K562 (cell line): ENCODE measurements at regions not wholly inside any gene's neighbourhood (a gene's known extent, or its start where the extent isn't known, plus 50 kb on each side); places are given as distances from the start of the nearest gene placed in this dataset.

ENCODE experiments used
- ATAC-seq: fragments of 200-7000 bp; cut with Tn5 transposase; 3 replicates; pipeline ENCODE4 v1.9.1; 2020; ENCODE audit warnings: moderate library complexity
- BruUV-seq: library from RNA; stranded (reverse); fragments of 400-500 nt; replicated peaks from 2 replicates; lab custom pipeline; 2021; lab: Mats Ljungman, UMichigan
- CTCF ChIA-PET: fragments of 300-600 bp; formaldehyde crosslinking; extraction: SDS; loops from one replicate; lab custom pipeline; 2021; ENCODE audit warnings: low intra/inter-chr PET ratio; lab: Yijun Ruan, JAX
- POLR2A ChIA-PET: fragments of 300-600, 350-650 bp; sonication (Branson Sonifier 250); formaldehyde crosslinking; extraction: SDS; loops from one replicate; lab custom pipeline; 2021; ENCODE audit warnings: antibody characterized with exemption, inconsistent platforms; lab: Yijun Ruan, JAX
- DNase-seq, 4 experiments: peaks; one replicate each; pipeline versions ENCODE4 v3.0.0 to v3.0.0-alpha.2; 2011 to 2018; ENCODE audit warnings: low spot score in 3 of 4, mixed read lengths in 3 of 4; ENCODE audit errors: extremely low read depth in 1 of 4
- FAIRE-seq: peaks from 2 replicates; lab custom pipeline; 2011; peaks lifted over from hg19 to GRCh38; lab: Jason Lieb, UNC
- H2AFZ ChIP-seq: 2 replicates; pipeline ENCODE4 v1.6.0; 2011; ENCODE audit warnings: low read depth, low read length, control low read depth, inconsistent platforms
- H3K27ac ChIP-seq: fragments of 200-600 bp; 3 replicates; pipeline ENCODE4 v1.8.0; 2011; ENCODE audit warnings: low read depth, mild to moderate bottlenecking, control low read depth, inconsistent platforms, low read length, moderate library complexity, mixed read lengths; ENCODE audit errors: extremely low read depth
- H3K27me3 ChIP-seq, 2 experiments: fragments of 300-600 bp in 1 of 2; 2 replicates in 1 of 2; 3 replicates in 1 of 2; pipeline versions ENCODE4 v1.6.0 to v1.8.0; 2011; ENCODE audit warnings: inconsistent platforms in 2 of 2, low read length in 2 of 2, mild to moderate bottlenecking in 1 of 2, mixed read lengths in 1 of 2, moderate library complexity in 1 of 2; ENCODE audit not compliant: control insufficient read depth in 2 of 2, insufficient read depth in 2 of 2
- H3K36me3 ChIP-seq: fragments of 300-600 bp; 3 replicates; pipeline ENCODE4 v1.8.0; 2011; ENCODE audit warnings: mild to moderate bottlenecking, low read length, inconsistent platforms; ENCODE audit not compliant: control insufficient read depth, insufficient read depth
- H3K4me1 ChIP-seq, 2 experiments: fragments of 200-600 bp in 1 of 2; replicated peaks in 1 of 2; 2 replicates in 1 of 2; 3 replicates in 1 of 2; pipeline versions ENCODE4 v1.5.1 to v1.8.0; 2011; ENCODE audit warnings: inconsistent platforms in 2 of 2, low read length in 2 of 2, mild to moderate bottlenecking in 1 of 2, mixed read lengths in 1 of 2, moderate library complexity in 1 of 2; ENCODE audit not compliant: control insufficient read depth in 2 of 2, insufficient read depth in 2 of 2
- H3K4me2 ChIP-seq: 2 replicates; pipeline ENCODE4 v1.6.1; 2011; ENCODE audit warnings: low read length, control low read depth, inconsistent platforms, mixed read lengths; ENCODE audit not compliant: insufficient read depth
- H3K4me3 ChIP-seq: fragments of 200-600 bp; sonication (generic), shearing (Covaris generic); 2 replicates; pipeline ENCODE4 v1.5.1; 2016; ENCODE audit warnings: control low read depth, inconsistent platforms
- H3K79me2 ChIP-seq: fragments of 200-600 bp; 3 replicates; pipeline ENCODE4 v1.8.0; 2011; ENCODE audit warnings: low read length, inconsistent platforms; ENCODE audit not compliant: control insufficient read depth, insufficient read depth
- H3K9ac ChIP-seq, 2 experiments: 2 replicates each; pipeline versions ENCODE4 v1.6.0 to v1.6.1; 2011; ENCODE audit warnings: low read depth in 2 of 2, low read length in 2 of 2, control low read depth in 1 of 2, inconsistent platforms in 1 of 2, mild to moderate bottlenecking in 1 of 2, mixed read lengths in 1 of 2; ENCODE audit not compliant: insufficient read depth in 1 of 2
- H3K9me1 ChIP-seq: one replicate; pipeline ENCODE4 v1.6.0; 2011; ENCODE audit warnings: inconsistent platforms, mild to moderate bottlenecking, low read length, moderate library complexity; ENCODE audit not compliant: control insufficient read depth, insufficient read depth
- H3K9me3 ChIP-seq: replicated peaks from 2 replicates; pipeline ENCODE4 v1.5.1; 2011; ENCODE audit warnings: low read depth, low read length, inconsistent platforms; ENCODE audit not compliant: control insufficient read depth, insufficient read depth
- H4K20me1 ChIP-seq: replicated peaks from 2 replicates; pipeline ENCODE4 v1.6.1; 2011; ENCODE audit warnings: low read length, inconsistent platforms, mixed read lengths; ENCODE audit not compliant: control insufficient read depth, insufficient read depth
- DDX20 ChIP-seq: fragments of 450-650 bp; IDR thresholded peaks from 2 replicates; pipeline ENCODE4 v1.6.1; 2016; ENCODE audit warnings: missing genetic modification characterization, low read depth, mild to moderate bottlenecking, missing compliant biosample characterization, moderate library complexity
- HEY1 ChIP-seq: fragments of 250-450 bp; sonication (Bioruptor Pico); IDR thresholded peaks from 2 replicates; pipeline ENCODE4 v1.5.0; 2020; ENCODE audit warnings: mild to moderate bottlenecking, moderate library complexity, borderline replicate concordance
- MCM2 ChIP-seq: fragments of 450-650 bp; IDR thresholded peaks from 2 replicates; pipeline ENCODE4 v1.6.1; 2017; ENCODE audit warnings: low read depth, mild to moderate bottlenecking
- MXI1 ChIP-seq: IDR thresholded peaks from 2 replicates; pipeline ENCODE4 v1.6.1; 2011; ENCODE audit warnings: low read depth, mild to moderate bottlenecking, improper control_type of control experiment, low read length
- PATZ1 ChIP-seq: fragments of 250-450 bp; sonication (Bioruptor Pico); IDR thresholded peaks from 2 replicates; pipeline ENCODE4 v1.5.0; 2020; ENCODE audit warnings: mild to moderate bottlenecking, borderline replicate concordance
- RBM25 ChIP-seq: fragments of 200-400 bp; formaldehyde crosslinking; IDR thresholded peaks from 2 replicates; pipeline ENCODE4 v1.6.1; 2018; ENCODE audit warnings: low read length, low read depth, moderate library complexity; ENCODE audit not compliant: severe bottlenecking
- TFAP4 ChIP-seq: sonication (generic); formaldehyde crosslinking; IDR thresholded peaks from 2 replicates; pipeline ENCODE4 v1.8.0; 2022; ENCODE audit warnings: missing genetic modification reagents, mild to moderate bottlenecking, moderate library complexity, borderline replicate concordance
- USF2 ChIP-seq: sonication (generic); formaldehyde crosslinking; IDR thresholded peaks from 2 replicates; pipeline ENCODE4 v1.5.0; 2020; ENCODE audit warnings: missing genetic modification reagents
- WGBS: fragments of 100-300 bp; shearing (Covaris generic); methylation state at CpG from one replicate; pipeline ENCODE4 v1.1.6; 2016; ENCODE audit warnings: low coverage, mixed read lengths; ENCODE audit not compliant: insufficient coverage; ENCODE audit errors: missing lambda C conversion rate; 5-methylcytosine and 5-hydroxymethylcytosine counted together
- in situ Hi-C: fragments of 300-500 bp; cut with MboI; formaldehyde crosslinking; loops from 4 replicates; pipeline ENCODE4 v1.15.0; 2018; ENCODE audit warnings: inconsistent platforms, mixed read lengths
- intact Hi-C: fragments of 100-400 bp; cut with micrococcal nuclease; formaldehyde crosslinking; loops from 2 replicates; pipeline ENCODE4 v1.14.2; 2022

- Histone ChIP-seq H3K36me3 (no peaks in the 10 kb centered on the region), H3K27ac (no peak overlapping the region), H3K4me1 (no peaks in the 10 kb centered on the region), H3K4me3 (no peak overlapping the region), H2AFZ (no peak overlapping the region), H4K20me1 (0 out of 2 replicates have a peak, but pooled peaks cover 3% of the 10 kb centered on the region), H3K27me3 (peaks cover 13 to 56% of the 10 kb centered on the region in 2 experiments; a peak in 4 of 5 replicates), H3K4me2 (no peak overlapping the region), H3K9ac (no peak overlapping the region), H3K79me2 (no peaks in the 10 kb centered on the region), H3K9me3 (no peaks in the 10 kb centered on the region), H3K9me1 (no peaks in the 10 kb centered on the region)
- in situ Hi-C loops (no loop called here), intact Hi-C loops (no loop called here)
- no peak for DNase-seq
- CTCF ChIA-PET: no interaction called here
- BruUV-seq: no TSS peak
- POLR2A ChIA-PET: no interaction called here
- FAIRE-seq: no peak
- TF ChIP-seq MXI1: no peak
- TF ChIP-seq RBM25: no peak
- TF ChIP-seq PATZ1: no peak
- TF ChIP-seq DDX20 (tag): no peak
- TF ChIP-seq USF2 (CRISPR knock-in tag): no peak
- no peak for TF ChIP-seq MCM2
- no peak for TF ChIP-seq HEY1 (CRISPR knock-in tag)
- TF ChIP-seq TFAP4: no peak
- ATAC-seq: no peak
- 1% methylated on average over 9 of the region's 9 CpGs for WGBS
These were observed 82.1 kb upstream of the FOXQ1 start for GRCh38 chr6:1229808-1230207.
